T-helper 2 cell treated with Interferon-gamma antibody and Interleukin-4, amounts not matched to agents 100 ng/mL and 5 ng/mL, for 36 hours (primary cell): ENCODE measurements at regions not wholly inside any gene's neighbourhood (a gene's known extent, or its start where the extent isn't known, plus 50 kb on each side); places are given as distances from the start of the nearest gene placed in this dataset.

ENCODE experiments used
- intact Hi-C: fragments of 100-400 bp; cut with micrococcal nuclease; formaldehyde crosslinking; loops from one replicate; pipeline ENCODE4 v1.15.1; 2023

- intact Hi-C loops, result no loop called here
Observed at GRCh38 chr2:122164964-122165363, 409.5 kb downstream of the TSN start.

- intact Hi-C loops, result no loop called here
Observed at GRCh38 chr2:122166820-122167219, 411.4 kb downstream of the TSN start.

DNA sequence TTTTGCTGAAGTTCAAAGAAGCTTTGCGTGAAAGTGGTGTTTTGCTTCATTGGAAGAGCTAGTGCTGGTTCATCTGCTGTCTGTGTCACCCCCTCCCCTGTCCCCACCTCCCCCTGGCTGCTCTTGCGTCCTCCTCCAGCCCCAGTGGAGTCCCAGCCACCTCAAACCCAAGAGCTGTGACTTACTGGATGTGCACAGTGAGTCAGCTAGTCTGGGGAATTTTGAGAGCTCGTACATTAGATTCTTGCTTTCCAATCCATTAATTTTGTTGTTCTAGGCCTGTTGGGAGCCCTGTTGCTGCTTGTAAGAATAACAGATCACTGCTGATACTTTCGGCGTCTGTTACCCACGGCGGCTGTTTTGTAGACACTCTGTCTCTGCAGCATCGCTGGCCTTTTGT, 412.1 kb downstream of the TSN start:
- intact Hi-C loops, result no loop called here

DNA sequence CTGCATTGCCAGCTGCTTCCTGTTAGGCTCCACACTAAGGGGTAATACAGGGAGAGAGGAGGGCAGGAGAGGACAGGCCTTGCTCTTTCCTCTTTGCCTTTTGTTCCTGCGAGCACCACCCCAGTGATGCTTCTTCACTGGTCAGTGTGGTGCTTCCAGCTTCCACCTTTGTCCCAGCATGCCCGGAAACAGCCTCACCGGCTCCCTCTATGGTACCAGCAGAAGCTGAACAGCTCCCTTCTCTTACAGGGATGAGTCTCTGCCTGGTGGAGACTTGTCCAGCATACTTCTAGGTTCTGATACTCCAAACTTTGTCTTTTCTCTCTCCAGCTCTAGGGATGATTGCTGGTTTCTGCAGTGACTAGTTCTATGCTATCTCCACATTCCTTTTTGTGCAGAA, 413.3 kb downstream of the TSN start:
- intact Hi-C loops, result no loop called here

- intact Hi-C loops, result no loop called here
Observed at GRCh38 chr2:122172812-122173211, 417.4 kb downstream of the TSN start.

DNA sequence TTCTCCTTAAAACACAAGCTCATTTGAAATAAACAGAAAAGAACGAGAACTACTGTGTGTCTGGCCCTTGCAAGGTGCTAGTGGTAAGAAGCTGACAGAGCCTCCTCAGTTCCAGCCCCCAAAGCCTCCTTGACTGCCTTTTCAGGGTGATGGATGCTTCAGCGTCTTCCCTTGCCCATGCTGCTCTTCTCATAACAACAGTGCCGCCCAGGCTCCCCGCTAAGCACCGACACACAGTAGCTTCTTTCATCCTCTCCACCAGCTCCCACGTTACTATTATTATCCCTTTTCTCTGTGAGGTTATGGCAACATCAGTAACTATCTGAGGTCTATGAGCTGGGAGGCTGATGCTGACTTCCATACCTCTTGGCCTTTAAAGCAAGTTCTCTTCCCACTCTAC, 418.6 kb downstream of the TSN start:
- intact Hi-C loops, result no loop called here

DNA sequence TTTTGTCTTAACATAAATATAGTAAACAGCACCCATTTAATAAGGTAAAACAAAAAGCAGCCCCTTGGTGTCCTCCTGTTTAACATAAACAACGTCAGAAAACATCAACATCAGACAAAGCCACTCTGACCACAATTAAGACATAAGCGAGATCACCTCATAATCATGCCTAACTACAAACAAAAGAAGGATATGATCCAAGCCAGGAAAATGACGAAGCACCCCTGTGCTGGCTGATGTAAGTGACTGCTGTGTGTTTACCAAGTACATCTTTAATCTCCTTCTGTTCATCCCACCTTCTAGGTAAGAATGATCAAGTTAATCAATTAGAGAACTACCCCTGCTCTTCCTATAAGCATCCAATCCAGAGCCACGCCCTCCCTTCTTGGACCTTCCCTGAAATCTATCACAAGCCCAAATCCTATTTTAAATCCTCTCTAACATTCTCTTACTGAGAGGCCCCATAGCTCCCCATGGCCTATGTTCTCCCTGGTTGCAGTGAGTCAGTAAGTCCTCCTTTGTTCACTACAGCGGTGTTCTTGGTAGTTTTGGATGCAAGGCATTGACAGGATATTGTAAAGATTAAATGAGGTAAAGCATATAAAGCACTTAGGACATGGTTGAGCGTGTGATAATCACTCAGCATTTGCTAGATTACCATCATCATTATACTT, 424.2 kb downstream of the TSN start:
- intact Hi-C loops, result no loop called here

- intact Hi-C loops, result no loop called here
Observed at GRCh38 chr2:122180972-122181371, 425.5 kb downstream of the TSN start.

DNA sequence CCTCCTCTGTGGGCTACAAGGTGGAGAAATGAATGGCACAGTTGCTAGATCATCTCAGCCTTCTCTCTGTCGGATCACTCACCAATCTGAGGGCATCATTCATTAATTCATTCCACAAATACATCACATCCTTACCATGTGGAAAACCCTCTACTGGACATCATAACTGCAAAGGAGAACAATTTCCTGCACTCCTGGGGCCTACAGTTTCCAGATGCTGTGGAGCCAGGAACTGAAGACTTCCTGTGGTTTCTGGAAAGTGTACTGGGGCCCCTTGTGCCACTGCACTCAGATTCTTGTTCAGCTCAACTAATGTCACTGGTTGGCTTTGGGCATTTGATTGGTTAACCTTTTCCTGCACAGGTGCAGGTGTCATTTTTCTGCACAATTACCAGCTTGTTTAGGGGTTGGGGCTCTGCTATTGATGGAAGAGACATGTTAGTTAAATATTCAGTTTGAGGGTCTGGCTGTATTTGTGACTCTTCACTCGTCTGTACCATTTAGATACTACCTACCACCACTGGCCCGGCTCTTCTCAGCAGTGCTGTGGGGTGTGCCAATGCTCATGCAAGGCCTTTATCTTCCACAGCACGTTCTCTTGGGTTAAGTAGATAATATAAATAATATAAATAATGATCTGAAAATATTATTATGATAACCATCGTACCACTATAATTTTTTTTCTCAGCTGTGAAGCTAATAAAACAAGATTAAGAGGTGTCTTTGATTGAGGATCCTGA, 427.3 kb downstream of the TSN start:
- intact Hi-C loops, result no loop called here

- intact Hi-C loops, result no loop called here
Observed at GRCh38 chr2:122183890-122184289, 428.4 kb downstream of the TSN start.

GRCh38 chr2:122186761-122187222, 431.3 kb downstream of the TSN start:
- intact Hi-C loops, result no loop called here

DNA sequence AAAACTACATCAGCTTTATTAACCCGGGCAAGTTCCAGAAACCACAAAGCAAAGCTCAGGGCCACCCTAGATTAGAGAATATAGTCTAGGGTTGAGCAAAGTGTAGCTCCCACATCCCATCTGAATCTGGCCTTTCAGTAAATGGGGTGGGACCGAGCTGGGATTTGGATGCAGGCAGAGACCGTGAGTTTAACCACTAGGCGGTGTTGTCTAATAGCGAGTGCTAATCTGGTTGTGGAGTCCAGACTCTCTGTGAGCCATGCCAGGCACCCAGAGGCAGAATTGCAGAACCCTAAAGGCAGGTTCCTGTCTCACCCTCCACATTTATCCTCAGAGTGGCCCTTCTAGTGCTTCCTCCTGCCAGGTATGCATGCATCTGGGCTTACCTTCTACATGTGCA, 435.9 kb downstream of the TSN start:
- intact Hi-C loops, result no loop called here

GRCh38 chr2:122193622-122194021, 438.2 kb downstream of the TSN start:
- intact Hi-C loops, result no loop called here

GRCh38 chr2:122194546-122194945, 439.1 kb downstream of the TSN start:
- intact Hi-C loops, result no loop called here

- intact Hi-C loops, result no loop called here
Observed at GRCh38 chr2:122203523-122203922, 448.1 kb downstream of the TSN start.

GRCh38 chr2:122205641-122206040, 450.2 kb downstream of the TSN start:
- intact Hi-C loops, result no loop called here

DNA sequence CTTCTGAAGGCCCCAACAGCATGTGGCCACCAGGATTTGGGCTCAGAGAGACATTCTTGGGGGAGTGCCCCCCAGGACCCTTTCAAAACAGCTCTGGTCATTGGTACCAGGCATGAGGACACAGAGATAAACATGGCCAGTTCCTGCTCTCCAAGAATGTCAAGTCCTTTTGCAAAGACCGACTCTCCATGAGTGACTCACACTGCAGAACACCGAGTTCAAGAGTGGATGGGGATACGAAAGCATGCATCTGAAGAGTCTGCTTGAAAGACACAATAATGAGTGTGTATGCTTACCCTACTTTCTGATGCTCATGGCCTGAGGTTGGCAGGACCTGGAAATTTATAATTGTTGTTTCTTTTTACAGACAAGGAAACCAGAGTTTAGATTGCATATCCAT, 450.6 kb downstream of the TSN start:
- intact Hi-C loops, result no loop called here

- intact Hi-C loops, result no loop called here
Observed at GRCh38 chr2:122209377-122209776, 453.9 kb downstream of the TSN start.

DNA sequence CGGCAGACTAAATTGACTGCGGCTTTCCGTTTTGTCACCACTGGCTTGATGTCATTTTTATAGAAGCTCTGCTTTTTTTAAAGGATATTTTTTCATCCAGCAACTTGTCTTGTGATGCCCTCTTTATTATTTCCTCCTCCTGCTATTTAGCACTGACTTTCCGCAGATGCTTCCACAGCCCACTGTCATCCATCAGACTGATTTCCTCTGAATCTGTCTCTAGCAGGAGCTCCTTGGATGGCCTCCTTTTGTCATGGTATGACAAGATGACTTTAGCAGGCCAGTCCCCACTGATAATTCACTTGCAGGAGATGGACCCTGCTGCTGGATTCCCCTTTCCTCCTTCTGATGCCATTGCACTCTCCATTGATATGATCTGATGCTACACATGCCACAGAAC, 454.6 kb downstream of the TSN start:
- intact Hi-C loops, result no loop called here

DNA sequence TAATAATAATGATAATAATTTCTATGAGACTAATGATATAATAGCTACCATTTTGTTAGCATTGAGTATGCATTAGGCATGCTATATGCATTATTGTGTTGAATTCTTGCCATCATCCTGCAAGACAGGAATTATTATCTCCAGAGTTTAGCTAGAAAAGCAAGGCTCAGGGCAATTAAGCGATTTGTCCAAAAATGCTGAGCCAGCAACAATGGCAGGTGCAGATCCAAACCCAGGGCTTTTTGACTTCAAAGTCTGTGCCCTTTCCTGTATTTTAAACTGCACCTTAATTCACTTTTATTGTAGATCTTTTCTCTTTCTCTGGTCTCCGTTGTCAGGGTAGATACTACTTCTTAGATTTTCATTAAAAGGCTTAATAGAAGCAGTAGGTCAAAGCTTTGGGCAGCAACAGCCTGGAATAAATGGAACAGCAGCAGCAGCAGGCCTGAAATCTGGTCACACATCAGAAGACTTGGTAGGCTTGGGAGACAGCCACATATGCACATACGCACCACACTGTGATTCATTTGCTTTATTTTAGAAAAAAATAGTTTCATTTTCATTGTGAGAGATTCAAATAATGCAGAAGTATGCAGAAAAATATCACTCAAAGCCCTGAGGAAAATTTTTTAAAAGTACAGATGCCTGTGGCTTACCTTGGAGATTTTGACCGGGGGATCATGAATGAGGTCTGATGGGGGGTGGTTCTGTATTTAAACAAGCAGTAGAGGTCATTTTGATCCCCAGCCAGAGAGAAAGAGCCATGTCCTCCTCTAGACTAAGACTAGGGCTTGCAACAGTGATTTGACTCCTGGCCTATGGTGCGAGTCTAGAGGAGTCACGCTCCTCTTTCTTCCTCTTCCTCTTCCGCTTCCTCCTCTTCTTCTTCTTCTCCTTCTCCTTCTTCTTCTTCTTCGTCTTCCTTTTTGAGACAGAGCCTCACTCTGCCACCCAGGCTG, 455.7 kb downstream of the TSN start:
- intact Hi-C loops, result no loop called here

DNA sequence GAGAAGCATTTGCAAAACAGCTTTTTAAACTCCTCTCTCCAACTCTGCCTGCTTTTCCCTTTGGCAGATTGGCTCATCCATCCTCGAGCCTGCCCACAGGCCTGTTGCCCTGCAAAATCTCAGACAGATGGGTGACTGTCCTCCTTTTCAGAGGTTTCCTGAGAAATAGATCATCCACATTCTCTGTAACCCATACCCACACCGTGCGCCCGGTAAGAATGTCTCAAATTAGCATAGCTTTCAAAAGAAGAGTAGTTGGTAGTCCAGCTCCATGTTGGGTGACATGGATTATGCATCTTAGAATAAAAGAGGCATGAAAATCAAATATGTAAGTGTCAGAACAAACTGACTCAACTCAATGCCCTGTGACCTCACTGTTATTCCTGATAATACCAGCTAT, 457.9 kb downstream of the TSN start:
- intact Hi-C loops, result no loop called here

DNA sequence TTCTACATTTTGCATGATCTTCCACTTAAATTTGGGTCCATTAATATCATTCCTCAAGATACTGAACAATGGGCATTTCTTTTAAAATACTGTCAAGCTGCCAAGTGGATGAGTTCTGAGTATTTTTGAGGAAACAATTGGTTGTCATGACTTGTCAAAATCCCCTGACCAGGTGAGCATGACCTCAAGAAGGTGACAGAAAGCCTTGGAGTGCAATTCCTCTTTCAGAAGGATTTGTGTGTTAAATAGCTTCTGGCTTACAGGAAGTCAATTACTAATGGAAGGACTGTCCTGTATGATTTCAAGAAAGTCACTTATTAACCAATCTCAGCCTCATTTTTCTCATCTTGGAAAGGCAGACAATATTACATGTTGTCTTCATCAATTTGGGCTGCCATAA, 460.6 kb downstream of the TSN start:
- intact Hi-C loops, result no loop called here
